ENCODE measurements at regions not wholly inside any gene's neighbourhood (a gene's known extent, or its start where the extent isn't known, plus 50 kb on each side); places are given as distances from the start of the nearest gene placed in this dataset.

- no peak for TF ChIP-seq SRSF1 (optimal IDR thresholded peaks at IDR 0.05; ENCODE audit: low read depth, low read length)
- no peak for TF ChIP-seq TEAD3 (CRISPR knock-in tag; optimal IDR thresholded peaks at IDR 0.05; ENCODE audit: borderline replicate concordance)
- no peak for TF ChIP-seq ARNTL (CRISPR knock-in tag; IDR thresholded peaks at IDR 0.05)
- no peak for TF ChIP-seq TFDP1 (CRISPR knock-in tag; IDR thresholded peaks at IDR 0.05; ENCODE audit: borderline replicate concordance)
- TF ChIP-seq PAF1 (CRISPR knock-in tag; IDR thresholded peaks at IDR 0.05) = no peak
- no peak for TF ChIP-seq ZNF614 (CRISPR knock-in tag; IDR thresholded peaks at IDR 0.05; ENCODE audit: borderline replicate concordance)
- no peak for TF ChIP-seq KDM4B (CRISPR knock-in tag; IDR thresholded peaks at IDR 0.05)
- no peak for TF ChIP-seq EP300 (IDR thresholded peaks at IDR 0.05; ENCODE audit: low read depth in 2 of 2, low read length in 2 of 2)
- no peak for TF ChIP-seq EP300 (CRISPR knock-in tag; IDR thresholded peaks at IDR 0.05; ENCODE audit: borderline replicate concordance)
- TF ChIP-seq IKZF1 (IDR thresholded peaks at IDR 0.05) = no peak
- TF ChIP-seq ZC3H4 (CRISPR knock-in tag; IDR thresholded peaks at IDR 0.05; ENCODE audit: borderline replicate concordance) = no peak
- TF ChIP-seq NFE2L1 (CRISPR knock-in tag; IDR thresholded peaks at IDR 0.05; ENCODE audit: borderline replicate concordance) = no peak
- TF ChIP-seq ZNF383 (CRISPR knock-in tag; IDR thresholded peaks at IDR 0.05; ENCODE audit: borderline replicate concordance) = no peak
- TF ChIP-seq ZSCAN30 (CRISPR knock-in tag; IDR thresholded peaks at IDR 0.05) = no peak
- no peak; the same call in 1 of the 2 replicates for TF ChIP-seq ETV5 (CRISPR knock-in tag; IDR thresholded peaks at IDR 0.05; ENCODE audit: borderline replicate concordance)
- no peak for TF ChIP-seq PLRG1 (conservative IDR thresholded peaks at IDR 0.05)
- TF ChIP-seq SIX1 (CRISPR knock-in tag; IDR thresholded peaks at IDR 0.05; ENCODE audit: borderline replicate concordance) = no peak
- TF ChIP-seq SMC3 (IDR thresholded peaks at IDR 0.05; ENCODE audit: low read length) = no peak
- no peak for TF ChIP-seq HOXA7 (CRISPR knock-in tag; IDR thresholded peaks at IDR 0.05)
- TF ChIP-seq SMARCC2 (IDR thresholded peaks at IDR 0.05) = no peak
- no peak for TF ChIP-seq ZNF180 (CRISPR knock-in tag; IDR thresholded peaks at IDR 0.05; ENCODE audit: borderline replicate concordance, low read depth)
- no peak for TF ChIP-seq ZNF362 (CRISPR knock-in tag; IDR thresholded peaks at IDR 0.05; ENCODE audit: borderline replicate concordance)
- TF ChIP-seq ISX (CRISPR knock-in tag; conservative IDR thresholded peaks at IDR 0.05) = no peak
- TF ChIP-seq IKZF5 (CRISPR knock-in tag; IDR thresholded peaks at IDR 0.05) = no peak
- no peak for TF ChIP-seq GABPA (IDR thresholded peaks at IDR 0.05; ENCODE audit: low read depth, low read length)
- peak; percentile 26 for TF ChIP-seq GABPA (CRISPR knock-in tag; IDR thresholded peaks at IDR 0.05; ENCODE audit: low read depth)
- TF ChIP-seq NR2F1 (CRISPR knock-in tag; IDR thresholded peaks at IDR 0.05) = no peak
- TF ChIP-seq CREM (IDR thresholded peaks at IDR 0.05) = no peak
- no peak for TF ChIP-seq CREM (CRISPR knock-in tag; IDR thresholded peaks at IDR 0.05)
- TF ChIP-seq ZNF431 (CRISPR knock-in tag; IDR thresholded peaks at IDR 0.05; ENCODE audit: borderline replicate concordance, low read depth) = no peak
These were observed 191.6 kb upstream of the GSE1 start (continued) for GRCh38 chr16:85421338-85422195.
